Hepatocyte (in vitro differentiated cells): ENCODE measurements at regions not wholly inside any gene's neighbourhood (a gene's known extent, or its start where the extent isn't known, plus 50 kb on each side); places are given as distances from the start of the nearest gene placed in this dataset.

Source experiments
- DNase-seq: peaks from one replicate; pipeline ENCODE4 v3.0.0-alpha.2; 2016; ENCODE audit warnings: low spot score
- H2AFZ ChIP-seq: fragments of 200-600 bp; sonication (generic); 2 replicates; pipeline ENCODE4 v1.6.0; 2016; ENCODE audit warnings: antibody characterized with exemption, mild to moderate bottlenecking
- H3K27ac ChIP-seq: fragments of 200-600 bp; sonication (generic); 2 replicates; pipeline ENCODE4 v1.5.1; 2016; ENCODE audit warnings: mild to moderate bottlenecking
- H3K27me3 ChIP-seq: fragments of 200-600 bp; sonication (generic); 2 replicates; pipeline ENCODE4 v1.6.1; 2016
- H3K36me3 ChIP-seq: fragments of 200-600 bp; sonication (generic); replicated peaks from 2 replicates; pipeline ENCODE4 v1.5.1; 2016; ENCODE audit warnings: low read depth; ENCODE audit not compliant: insufficient read depth
- H3K4me1 ChIP-seq: fragments of 200-600 bp; sonication (generic); 2 replicates; pipeline ENCODE4 v1.5.1; 2016; ENCODE audit warnings: mild to moderate bottlenecking, moderate library complexity; ENCODE audit not compliant: insufficient read depth
- H3K4me2 ChIP-seq: fragments of 200-600 bp; sonication (generic); 2 replicates; pipeline ENCODE4 v1.6.0; 2016
- H3K4me3 ChIP-seq: fragments of 200-600 bp; sonication (generic); 2 replicates; pipeline ENCODE4 v1.5.1; 2016; ENCODE audit warnings: mild to moderate bottlenecking
- H3K79me2 ChIP-seq: fragments of 200-600 bp; sonication (generic); 2 replicates; pipeline ENCODE4 v1.6.0; 2017; ENCODE audit warnings: mild to moderate bottlenecking
- H3K9me2 ChIP-seq: fragments of 200-600 bp; sonication (generic); replicated peaks from 2 replicates; pipeline ENCODE4 v1.6.0; 2017; ENCODE audit warnings: mild to moderate bottlenecking; ENCODE audit not compliant: insufficient read depth
- H3K9me3 ChIP-seq: fragments of 200-600 bp; sonication (generic); 2 replicates; pipeline ENCODE4 v1.5.1; 2016; ENCODE audit warnings: low read depth, mild to moderate bottlenecking
- H4K20me1 ChIP-seq: fragments of 200-600 bp; sonication (generic); 2 replicates; pipeline ENCODE4 v1.6.0; 2016; ENCODE audit warnings: mild to moderate bottlenecking; ENCODE audit not compliant: insufficient read depth, poor library complexity, severe bottlenecking
- EZH2 ChIP-seq: fragments of 200-600 bp; sonication (generic); IDR thresholded peaks from 2 replicates; pipeline ENCODE4 v1.6.1; 2016; ENCODE audit warnings: antibody characterized with exemption, mild to moderate bottlenecking, borderline replicate concordance
- EZH2phosphoT487 ChIP-seq: fragments of 200-600 bp; sonication (generic); IDR thresholded peaks from one replicate; pipeline ENCODE4 v1.6.1; 2018; ENCODE audit warnings: antibody characterized with exemption, mild to moderate bottlenecking, low read depth, moderate library complexity; ENCODE audit not compliant: unreplicated experiment, severe bottlenecking
- WGBS: methylation state at CpG from one replicate; pipeline ENCODE4 v1.1.6; 2016; ENCODE audit warnings: low lambda C conversion rate; ENCODE audit errors: missing lambda C conversion rate; 5-methylcytosine and 5-hydroxymethylcytosine counted together
- TF ChIP-seq, protein P1 (sequence below): fragments of 200-600 bp; sonication (generic); IDR thresholded peaks from 2 replicates; pipeline ENCODE4 v1.5.1; 2016; ENCODE audit warnings: antibody characterized with exemption, mild to moderate bottlenecking; ENCODE audit not compliant: poor library complexity

GRCh38 chr1:189084811-189085210 lies 1392.9 kb downstream of the BRINP3 start:
- H3K9me2 ChIP-seq = no peaks in the 10 kb centered on the region
- H3K27me3 ChIP-seq = no peaks in the 10 kb centered on the region
- H3K79me2 ChIP-seq = no peaks in the 10 kb centered on the region
- H3K27ac ChIP-seq = no peak overlapping the region
- 51% methylated on average over 2 of the region's 2 CpGs for WGBS
- no peak overlapping the region for H2AFZ ChIP-seq
- DNase-seq = no peak
- no peak overlapping the region for H3K4me3 ChIP-seq
- H4K20me1 ChIP-seq = no peaks in the 10 kb centered on the region
- no peak overlapping the region for H3K4me2 ChIP-seq
- H3K36me3 ChIP-seq = no peaks in the 10 kb centered on the region
- H3K4me1 ChIP-seq = no peaks in the 10 kb centered on the region
- TF ChIP-seq, protein P1, sequence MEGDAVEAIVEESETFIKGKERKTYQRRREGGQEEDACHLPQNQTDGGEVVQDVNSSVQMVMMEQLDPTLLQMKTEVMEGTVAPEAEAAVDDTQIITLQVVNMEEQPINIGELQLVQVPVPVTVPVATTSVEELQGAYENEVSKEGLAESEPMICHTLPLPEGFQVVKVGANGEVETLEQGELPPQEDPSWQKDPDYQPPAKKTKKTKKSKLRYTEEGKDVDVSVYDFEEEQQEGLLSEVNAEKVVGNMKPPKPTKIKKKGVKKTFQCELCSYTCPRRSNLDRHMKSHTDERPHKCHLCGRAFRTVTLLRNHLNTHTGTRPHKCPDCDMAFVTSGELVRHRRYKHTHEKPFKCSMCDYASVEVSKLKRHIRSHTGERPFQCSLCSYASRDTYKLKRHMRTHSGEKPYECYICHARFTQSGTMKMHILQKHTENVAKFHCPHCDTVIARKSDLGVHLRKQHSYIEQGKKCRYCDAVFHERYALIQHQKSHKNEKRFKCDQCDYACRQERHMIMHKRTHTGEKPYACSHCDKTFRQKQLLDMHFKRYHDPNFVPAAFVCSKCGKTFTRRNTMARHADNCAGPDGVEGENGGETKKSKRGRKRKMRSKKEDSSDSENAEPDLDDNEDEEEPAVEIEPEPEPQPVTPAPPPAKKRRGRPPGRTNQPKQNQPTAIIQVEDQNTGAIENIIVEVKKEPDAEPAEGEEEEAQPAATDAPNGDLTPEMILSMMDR = no peak
- TF ChIP-seq EZH2phosphoT487 = no peak
- no peak for TF ChIP-seq EZH2
- H3K9me3 ChIP-seq = no peaks in the 10 kb centered on the region

DNA sequence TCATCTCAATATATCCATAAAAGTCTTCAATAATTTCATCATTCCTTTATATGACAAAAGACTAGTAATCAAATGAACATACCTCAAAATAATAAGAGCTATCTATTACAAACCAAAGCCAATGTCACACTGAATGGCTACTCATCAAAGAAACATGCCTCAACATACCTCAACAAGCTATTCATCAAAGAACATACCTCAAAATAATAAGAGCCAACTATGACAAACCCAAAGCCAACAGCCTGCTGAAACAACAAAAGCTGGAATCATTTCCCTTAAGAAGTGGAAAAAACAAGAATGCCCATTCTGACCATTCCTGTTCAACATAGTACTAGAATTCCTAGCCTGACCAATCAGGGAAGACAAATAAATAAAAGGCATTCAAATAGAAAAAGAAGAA lies 1373.7 kb downstream of the BRINP3 start:
- H3K9me3 ChIP-seq = no peaks in the 10 kb centered on the region
- H3K36me3 ChIP-seq = no peaks in the 10 kb centered on the region
- no peaks in the 10 kb centered on the region for H3K27me3 ChIP-seq
- DNase-seq = no peak
- no peak overlapping the region for H2AFZ ChIP-seq
- no peak overlapping the region for H3K4me3 ChIP-seq
- H3K4me2 ChIP-seq = no peak overlapping the region
- H3K9me2 ChIP-seq = no peaks in the 10 kb centered on the region
- no peaks in the 10 kb centered on the region for H3K4me1 ChIP-seq
- no peaks in the 10 kb centered on the region for H4K20me1 ChIP-seq
- no peaks in the 10 kb centered on the region for H3K79me2 ChIP-seq
- no peak overlapping the region for H3K27ac ChIP-seq
- TF ChIP-seq, protein P1 = no peak
- TF ChIP-seq EZH2phosphoT487 = no peak
- no peak for TF ChIP-seq EZH2

DNA sequence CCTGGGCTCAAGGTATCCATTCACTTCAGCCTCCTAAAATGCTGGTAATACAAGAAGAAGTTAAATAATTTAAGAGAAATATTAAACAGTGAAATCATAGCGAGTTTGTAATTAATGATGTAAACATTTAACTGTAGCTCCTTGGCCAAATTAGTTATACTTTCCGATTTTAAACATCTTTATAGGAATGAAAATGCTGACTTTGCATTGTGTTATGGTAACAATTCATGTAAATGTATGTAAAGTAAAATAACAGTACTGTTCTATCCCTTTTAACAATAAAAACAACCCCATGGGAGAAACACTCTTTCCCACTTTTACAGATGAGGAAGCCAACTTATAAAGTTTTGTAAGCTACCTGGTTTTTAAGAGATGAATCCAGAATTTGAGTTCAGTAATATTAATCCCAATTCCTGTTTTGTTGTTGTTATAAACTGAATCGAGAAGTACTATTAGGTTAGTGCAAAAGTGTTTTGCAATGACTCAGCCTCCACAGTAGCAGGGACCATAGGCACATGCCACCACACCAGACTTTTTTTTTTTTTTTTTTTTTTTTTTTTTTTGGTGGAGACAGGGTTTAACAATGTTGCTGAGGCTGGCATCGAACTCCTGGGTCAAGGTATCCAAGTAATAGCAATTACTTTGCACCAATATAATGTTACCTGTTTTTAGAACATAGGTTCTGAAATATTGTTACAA lies 1360.4 kb downstream of the BRINP3 start:
- H3K9me2 ChIP-seq = no peaks in the 10 kb centered on the region
- no peak overlapping the region for H3K4me2 ChIP-seq
- H2AFZ ChIP-seq = no peak overlapping the region
- no peaks in the 10 kb centered on the region for H3K36me3 ChIP-seq
- no peaks in the 10 kb centered on the region for H3K79me2 ChIP-seq
- no peak overlapping the region for H3K27ac ChIP-seq
- no peak overlapping the region for H3K4me3 ChIP-seq
- DNase-seq = no peak
- TF ChIP-seq EZH2 (no peak), EZH2phosphoT487 (no peak)
- TF ChIP-seq, protein P1 = no peak
- no peaks in the 10 kb centered on the region for H4K20me1 ChIP-seq
- no peaks in the 10 kb centered on the region for H3K4me1 ChIP-seq
- no peaks in the 10 kb centered on the region for H3K9me3 ChIP-seq
- 89% methylated on average over 4 of the region's 4 CpGs for WGBS
- H3K27me3 ChIP-seq = no peaks in the 10 kb centered on the region

DNA sequence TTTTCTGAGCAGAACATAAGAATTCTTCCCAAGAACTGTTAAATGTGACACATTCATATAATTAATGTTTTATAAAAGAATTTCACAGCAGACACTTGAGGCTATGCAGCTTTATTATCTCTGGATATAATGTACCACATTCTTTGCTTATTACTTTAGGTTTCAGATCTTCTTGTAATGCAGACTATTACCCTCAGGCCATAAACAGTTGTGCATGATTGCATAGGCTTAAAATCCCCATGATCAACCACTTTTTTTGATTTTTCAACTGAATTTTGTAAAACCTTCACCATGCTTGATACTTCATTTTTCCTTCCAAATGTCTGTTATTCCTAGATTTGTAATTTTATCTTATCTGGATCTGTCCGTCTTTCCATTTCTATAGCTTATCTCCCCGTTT lies 1355.7 kb downstream of the BRINP3 start:
- Histone ChIP-seq H3K79me2 (no peaks in the 10 kb centered on the region), H3K9me2 (no peaks in the 10 kb centered on the region), H2AFZ (no peak overlapping the region), H3K36me3 (no peaks in the 10 kb centered on the region), H3K27ac (no peak overlapping the region), H4K20me1 (no peaks in the 10 kb centered on the region), H3K4me1 (no peaks in the 10 kb centered on the region), H3K27me3 (no peaks in the 10 kb centered on the region), H3K4me3 (no peak overlapping the region), H3K4me2 (no peak overlapping the region), H3K9me3 (no peaks in the 10 kb centered on the region)
- WGBS = 35% methylated on average over 2 of the region's 2 CpGs
- no peak for TF ChIP-seq EZH2
- TF ChIP-seq, protein P1 = no peak
- no peak for DNase-seq
